ENCODE measurements at regions not wholly inside any gene's neighbourhood (a gene's known extent, or its start where the extent isn't known, plus 50 kb on each side); places are given as distances from the start of the nearest gene placed in this dataset.

- no peak for TF ChIP-seq POLR2AphosphoS5 (IDR thresholded peaks at IDR 0.05; ENCODE audit: low read depth, low read length)
- TF ChIP-seq POLR2A (IDR thresholded peaks at IDR 0.05; ENCODE audit: low read depth, low read length): no peak
- no peak for TF ChIP-seq TAF1 (IDR thresholded peaks at IDR 0.05; ENCODE audit: borderline replicate concordance, low read depth, low read length)
These were observed 78.2 kb upstream of the EEF1E1 start for GRCh38 chr6:8180327-8181159.
